ENCODE measurements at regions not wholly inside any gene's neighbourhood (a gene's known extent, or its start where the extent isn't known, plus 50 kb on each side); places are given as distances from the start of the nearest gene placed in this dataset.

- in situ Hi-C loops (cut with HindIII; ENCODE audit: low pct_unique_long_range_greater_than_20kb, low sequenced_read_pairs) = no loop called here
- H3K4me1 ChIP-seq (ENCODE audit: control insufficient read depth, insufficient read depth, low read length) = no peaks in the 10 kb centered on the region
- H3K27ac ChIP-seq (ENCODE audit: low read length) = no peak overlapping the region
- H3K9me3 ChIP-seq (ENCODE audit: control insufficient read depth, insufficient read depth, low read depth, low read length) = no peaks in the 10 kb centered on the region
- intact Hi-C loops (cut with micrococcal nuclease; ENCODE audit: unreplicated experiment) = no loop called here
- no peak overlapping the region for H3K4me3 ChIP-seq (ENCODE audit: low read depth in 2 of 2, low read length in 2 of 2)
- DNase-seq (ENCODE audit: low read depth, low spot score) (no peak), ATAC-seq (no peak)
- no peaks in the 10 kb centered on the region for H3K36me3 ChIP-seq (ENCODE audit: control insufficient read depth, insufficient read depth, low read length)
- BruUV-seq (replicated peaks) = no TSS peak
- TF ChIP-seq POLR2AphosphoS5 (IDR thresholded peaks at IDR 0.05; ENCODE audit: low read depth, low read length) (no peak), TCF7L2 (IDR thresholded peaks at IDR 0.05; ENCODE audit: low read depth, low read length) (no peak), REST (IDR thresholded peaks at IDR 0.05; ENCODE audit: insufficient read depth in 1 of 2, low read depth in 2 of 2, low read length in 1 of 2) (no peak)
- ChIA-PET CTCF (no interaction called here), POLR2A (no interaction called here)
- peaks cover 2% of the 10 kb centered on the region; the same call in 1 of the 2 replicates for H3K27me3 ChIP-seq (ENCODE audit: control insufficient read depth, insufficient read depth, low read length)
Observed at GRCh38 chr5:155282503-155283107, 269.1 kb downstream of the KIF4B start.

DNA sequence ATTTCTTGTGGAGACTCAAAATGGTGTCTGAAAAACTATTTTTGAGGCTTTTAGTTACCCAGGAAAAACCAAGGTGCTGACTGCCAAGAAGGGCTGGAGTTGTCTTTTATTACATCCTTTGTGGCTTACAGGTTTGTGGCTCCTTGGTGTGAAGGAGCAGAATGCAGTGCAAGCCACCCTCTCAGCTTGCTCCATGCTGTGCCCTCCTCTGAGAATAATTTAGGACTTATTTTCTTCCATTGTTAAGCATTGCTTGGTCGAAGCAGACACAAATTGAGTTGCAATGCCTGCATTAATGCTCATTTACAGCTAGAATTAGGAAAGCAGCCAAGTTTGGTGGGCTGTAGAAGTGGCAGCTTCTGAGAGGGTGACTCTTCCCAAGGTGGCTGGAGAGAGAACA is 272.2 kb downstream of the KIF4B start:
- H3K4me3 ChIP-seq (ENCODE audit: low read depth in 2 of 2, low read length in 2 of 2) = no peak overlapping the region
- intact Hi-C loops (cut with micrococcal nuclease; ENCODE audit: unreplicated experiment) = no loop called here
- no peak for ATAC-seq
- no peaks in the 10 kb centered on the region for H3K9me3 ChIP-seq (ENCODE audit: control insufficient read depth, insufficient read depth, low read depth, low read length)
- CTCF ChIA-PET = no interaction called here
- BruUV-seq (replicated peaks) = no TSS peak
- DNase-seq (ENCODE audit: low read depth, low spot score) = no peak
- POLR2A ChIA-PET = no interaction called here
- no peak for TF ChIP-seq REST (IDR thresholded peaks at IDR 0.05; ENCODE audit: insufficient read depth in 1 of 2, low read depth in 2 of 2, low read length in 1 of 2)
- TF ChIP-seq SIN3A (IDR thresholded peaks at IDR 0.05; ENCODE audit: borderline replicate concordance, insufficient read depth, low read depth, low read length) = no peak
- TF ChIP-seq POLR2AphosphoS5 (IDR thresholded peaks at IDR 0.05; ENCODE audit: low read depth, low read length) = no peak
- TF ChIP-seq TCF7L2 (IDR thresholded peaks at IDR 0.05; ENCODE audit: low read depth, low read length) = no peak
- TF ChIP-seq CTCF (IDR thresholded peaks at IDR 0.05) = no peak
- no peaks in the 10 kb centered on the region for H3K4me1 ChIP-seq (ENCODE audit: control insufficient read depth, insufficient read depth, low read length)
- no peaks in the 10 kb centered on the region for H3K36me3 ChIP-seq (ENCODE audit: control insufficient read depth, insufficient read depth, low read length)
- in situ Hi-C loops (cut with HindIII; ENCODE audit: low pct_unique_long_range_greater_than_20kb, low sequenced_read_pairs) = no loop called here
- H3K27ac ChIP-seq (ENCODE audit: low read length) = no peak overlapping the region
- peaks cover 2% of the 10 kb centered on the region; the same call in 1 of the 2 replicates for H3K27me3 ChIP-seq (ENCODE audit: control insufficient read depth, insufficient read depth, low read length)
